Stomach smooth muscle (tissue), 2 donors: ENCODE measurements at regions not wholly inside any gene's neighbourhood (a gene's known extent, or its start where the extent isn't known, plus 50 kb on each side); places are given as distances from the start of the nearest gene placed in this dataset.

Experiments used
- H3K27ac ChIP-seq: one replicate; pipeline ENCODE4 v1.7.0; 2013; ENCODE audit warnings: mild to moderate bottlenecking, low read length, inconsistent platforms
- H3K27me3 ChIP-seq, 2 donors: one replicate each; pipeline ENCODE4 v1.7.0; 2013; ENCODE audit warnings: low read length in 2 of 2; ENCODE audit not compliant: insufficient read depth in 2 of 2, control insufficient read depth in 1 of 2
- H3K36me3 ChIP-seq, 2 donors: one replicate each; pipeline ENCODE4 v1.7.0; 2013; ENCODE audit warnings: low read length in 2 of 2; ENCODE audit not compliant: control insufficient read depth in 2 of 2, insufficient read depth in 2 of 2
- H3K4me1 ChIP-seq: one replicate; pipeline ENCODE4 v1.7.0; 2013; ENCODE audit warnings: low read length; ENCODE audit not compliant: control insufficient read depth, insufficient read depth
- H3K4me3 ChIP-seq, 2 donors: one replicate each; pipeline ENCODE4 v1.7.0; 2013; ENCODE audit warnings: low read length in 2 of 2
- H3K9ac ChIP-seq, 2 donors: one replicate each; pipeline ENCODE4 v1.7.0; 2013; ENCODE audit warnings: low read length in 2 of 2, mild to moderate bottlenecking in 1 of 2
- H3K9me3 ChIP-seq, 2 donors: one replicate each; pipeline ENCODE4 v1.7.0; 2013; ENCODE audit warnings: low read length in 2 of 2; ENCODE audit not compliant: control insufficient read depth in 2 of 2
- donor health status: healthy.
- donor health status: Pancreatic carcinoma.

GRCh38 chr4:62415256-62415655 is 1215.1 kb downstream of the ADGRL3 start:
- Histone ChIP-seq H3K9ac (no peak overlapping the region), H3K4me1 (no peaks in the 10 kb centered on the region), H3K9me3 (no peaks in the 10 kb centered on the region), H3K27ac (no peak overlapping the region), H3K27me3 (no peaks in the 10 kb centered on the region), H3K4me3 (no peak overlapping the region), H3K36me3 (no peaks in the 10 kb centered on the region)

GRCh38 chr4:62414563-62414962 is 1214.4 kb downstream of the ADGRL3 start:
- Histone ChIP-seq H3K36me3 (no peaks in the 10 kb centered on the region), H3K27me3 (no peaks in the 10 kb centered on the region), H3K27ac (no peak overlapping the region), H3K4me1 (no peaks in the 10 kb centered on the region), H3K9ac (no peak overlapping the region), H3K9me3 (no peaks in the 10 kb centered on the region), H3K4me3 (no peak overlapping the region)

- Histone ChIP-seq H3K36me3 (no peaks in the 10 kb centered on the region), H3K27me3 (no peaks in the 10 kb centered on the region), H3K4me3 (no peak overlapping the region), H3K9ac (no peak overlapping the region), H3K9me3 (no peaks in the 10 kb centered on the region), H3K27ac (no peak overlapping the region), H3K4me1 (no peaks in the 10 kb centered on the region)
Measured at GRCh38 chr4:62410371-62411003, 1210.4 kb downstream of the ADGRL3 start.

- no peaks in the 10 kb centered on the region for H3K27me3 ChIP-seq
- H3K9ac ChIP-seq: no peak overlapping the region
- H3K4me3 ChIP-seq: no peak overlapping the region
- no peak overlapping the region for H3K27ac ChIP-seq
- no peaks in the 10 kb centered on the region for H3K36me3 ChIP-seq
- no peaks in the 10 kb centered on the region for H3K4me1 ChIP-seq
- no peaks in the 10 kb centered on the region for H3K9me3 ChIP-seq
Measured at GRCh38 chr4:62408454-62408853, 1208.3 kb downstream of the ADGRL3 start.

GRCh38 chr4:62407534-62407933 is 1207.4 kb downstream of the ADGRL3 start:
- no peaks in the 10 kb centered on the region for H3K4me1 ChIP-seq
- H3K27me3 ChIP-seq: no peaks in the 10 kb centered on the region
- no peak overlapping the region for H3K9ac ChIP-seq
- no peak overlapping the region for H3K27ac ChIP-seq
- no peak overlapping the region for H3K4me3 ChIP-seq
- H3K9me3 ChIP-seq: no peaks in the 10 kb centered on the region
- H3K36me3 ChIP-seq: no peaks in the 10 kb centered on the region

GRCh38 chr4:62402088-62402806 is 1202.1 kb downstream of the ADGRL3 start:
- no peak overlapping the region for H3K4me3 ChIP-seq
- no peak overlapping the region for H3K9ac ChIP-seq
- H3K27me3 ChIP-seq: no peaks in the 10 kb centered on the region
- no peaks in the 10 kb centered on the region for H3K36me3 ChIP-seq
- no peak overlapping the region for H3K27ac ChIP-seq
- no peaks in the 10 kb centered on the region for H3K9me3 ChIP-seq
- no peaks in the 10 kb centered on the region for H3K4me1 ChIP-seq

- no peak overlapping the region for H3K27ac ChIP-seq
- H3K9me3 ChIP-seq: no peaks in the 10 kb centered on the region
- H3K4me1 ChIP-seq: no peaks in the 10 kb centered on the region
- no peak overlapping the region for H3K4me3 ChIP-seq
- no peak overlapping the region for H3K9ac ChIP-seq
- H3K36me3 ChIP-seq: no peaks in the 10 kb centered on the region
- no peaks in the 10 kb centered on the region for H3K27me3 ChIP-seq
Measured at GRCh38 chr4:62399242-62399641, 1199.1 kb downstream of the ADGRL3 start.

- no peak overlapping the region for H3K9ac ChIP-seq
- no peak overlapping the region for H3K27ac ChIP-seq
- no peaks in the 10 kb centered on the region for H3K36me3 ChIP-seq
- no peaks in the 10 kb centered on the region for H3K27me3 ChIP-seq
- H3K4me1 ChIP-seq: no peaks in the 10 kb centered on the region
- H3K4me3 ChIP-seq: no peak overlapping the region
- no peaks in the 10 kb centered on the region for H3K9me3 ChIP-seq
Measured at GRCh38 chr4:62398318-62398717, 1198.2 kb downstream of the ADGRL3 start.

GRCh38 chr4:62394766-62395165 is 1194.6 kb downstream of the ADGRL3 start:
- Histone ChIP-seq H3K4me1 (no peaks in the 10 kb centered on the region), H3K4me3 (no peak overlapping the region), H3K36me3 (no peaks in the 10 kb centered on the region), H3K9ac (no peak overlapping the region), H3K27me3 (no peaks in the 10 kb centered on the region), H3K9me3 (no peaks in the 10 kb centered on the region), H3K27ac (no peak overlapping the region)

- Histone ChIP-seq H3K4me3 (no peak overlapping the region), H3K27me3 (no peaks in the 10 kb centered on the region), H3K4me1 (no peaks in the 10 kb centered on the region), H3K36me3 (no peaks in the 10 kb centered on the region), H3K9ac (no peak overlapping the region), H3K9me3 (no peaks in the 10 kb centered on the region), H3K27ac (no peak overlapping the region)
Measured at GRCh38 chr4:62387808-62388207, 1187.7 kb downstream of the ADGRL3 start.

GRCh38 chr4:62377700-62378099 is 1177.6 kb downstream of the ADGRL3 start:
- Histone ChIP-seq H3K4me1 (no peaks in the 10 kb centered on the region), H3K27ac (no peak overlapping the region), H3K4me3 (no peak overlapping the region), H3K9me3 (no peaks in the 10 kb centered on the region), H3K27me3 (no peaks in the 10 kb centered on the region), H3K36me3 (no peaks in the 10 kb centered on the region), H3K9ac (no peak overlapping the region)
